OCI-LY3 (cell line): ENCODE measurements at regions not wholly inside any gene's neighbourhood (a gene's known extent, or its start where the extent isn't known, plus 50 kb on each side); places are given as distances from the start of the nearest gene placed in this dataset.

Experiments used
- EZH2phosphoT487 ChIP-seq: fragments of 200-600 bp; shearing (Covaris generic); IDR thresholded peaks from 2 replicates; pipeline ENCODE4 v1.6.1; 2018; ENCODE audit warnings: antibody characterized with exemption, mixed run types, low read depth
- TF ChIP-seq, protein P1 (sequence below): fragments of 200-600, 300-600 bp; sonication (generic); IDR thresholded peaks from 2 replicates; pipeline ENCODE4 v1.5.1; 2014; ENCODE audit warnings: antibody characterized with exemption, low read length, low read depth

DNA sequence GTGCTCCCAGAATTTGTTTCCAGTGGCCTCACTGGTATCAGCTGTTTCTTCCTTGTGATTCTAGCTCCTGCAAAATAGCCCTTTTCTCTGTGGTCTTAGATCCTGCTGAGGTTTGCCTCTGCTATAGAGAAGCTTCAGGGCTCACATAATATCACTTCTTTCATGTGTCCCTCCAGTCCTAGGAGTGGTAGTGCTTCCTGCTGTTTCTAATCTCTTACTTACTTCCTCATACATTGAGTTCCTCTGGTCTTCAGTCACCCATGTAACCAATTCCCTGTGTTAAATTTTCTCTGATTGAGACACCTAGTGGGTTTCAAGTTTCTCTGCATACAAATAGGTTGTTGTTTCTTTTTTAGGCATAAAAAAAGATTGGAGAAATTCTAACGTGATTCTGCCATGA lies 1567.9 kb downstream of the ARAP2 start:
- TF ChIP-seq, protein P1, sequence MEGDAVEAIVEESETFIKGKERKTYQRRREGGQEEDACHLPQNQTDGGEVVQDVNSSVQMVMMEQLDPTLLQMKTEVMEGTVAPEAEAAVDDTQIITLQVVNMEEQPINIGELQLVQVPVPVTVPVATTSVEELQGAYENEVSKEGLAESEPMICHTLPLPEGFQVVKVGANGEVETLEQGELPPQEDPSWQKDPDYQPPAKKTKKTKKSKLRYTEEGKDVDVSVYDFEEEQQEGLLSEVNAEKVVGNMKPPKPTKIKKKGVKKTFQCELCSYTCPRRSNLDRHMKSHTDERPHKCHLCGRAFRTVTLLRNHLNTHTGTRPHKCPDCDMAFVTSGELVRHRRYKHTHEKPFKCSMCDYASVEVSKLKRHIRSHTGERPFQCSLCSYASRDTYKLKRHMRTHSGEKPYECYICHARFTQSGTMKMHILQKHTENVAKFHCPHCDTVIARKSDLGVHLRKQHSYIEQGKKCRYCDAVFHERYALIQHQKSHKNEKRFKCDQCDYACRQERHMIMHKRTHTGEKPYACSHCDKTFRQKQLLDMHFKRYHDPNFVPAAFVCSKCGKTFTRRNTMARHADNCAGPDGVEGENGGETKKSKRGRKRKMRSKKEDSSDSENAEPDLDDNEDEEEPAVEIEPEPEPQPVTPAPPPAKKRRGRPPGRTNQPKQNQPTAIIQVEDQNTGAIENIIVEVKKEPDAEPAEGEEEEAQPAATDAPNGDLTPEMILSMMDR, result no peak
- TF ChIP-seq EZH2phosphoT487, result no peak
